CD14-positive monocyte (primary cell): ENCODE measurements at regions not wholly inside any gene's neighbourhood (a gene's known extent, or its start where the extent isn't known, plus 50 kb on each side); places are given as distances from the start of the nearest gene placed in this dataset.

Source experiments
- DNase-seq, 3 donors: peaks; one replicate each; pipeline ENCODE4 v3.0.0-alpha.2; 2011 to 2022
- H2AFZ ChIP-seq: 2 replicates; pipeline ENCODE4 v1.6.0; 2012; ENCODE audit warnings: mild to moderate bottlenecking, low read depth, low read length, inconsistent platforms; ENCODE audit not compliant: insufficient read depth, poor library complexity, severe bottlenecking
- H3K27ac ChIP-seq, 2 donors: 1 replicate in 1 of 2; 2 replicates in 1 of 2; pipeline ENCODE4 v1.5.1; 2012 to 2013; ENCODE audit warnings: low read length in 2 of 2, control low read depth in 1 of 2, inconsistent platforms in 1 of 2, low read depth in 1 of 2, mild to moderate bottlenecking in 1 of 2
- H3K27me3 ChIP-seq, 2 donors: one replicate each; pipeline versions ENCODE4 v1.6.0 to v1.6.1; 2011 to 2013; ENCODE audit warnings: low read length in 2 of 2; ENCODE audit not compliant: control insufficient read depth in 2 of 2, insufficient read depth in 2 of 2
- H3K36me3 ChIP-seq, 2 donors: replicated peaks in 1 of 2; 1 replicate in 1 of 2; 2 replicates in 1 of 2; pipeline versions ENCODE4 v1.5.1 to v1.6.1; 2012 to 2013; ENCODE audit warnings: low read length in 2 of 2, control low read depth in 1 of 2, inconsistent platforms in 1 of 2, mild to moderate bottlenecking in 1 of 2; ENCODE audit not compliant: insufficient read depth in 2 of 2, control insufficient read depth in 1 of 2
- H3K4me1 ChIP-seq, 2 donors: 1 replicate in 1 of 2; 2 replicates in 1 of 2; pipeline versions ENCODE4 v1.5.1 to v1.6.1; 2012 to 2013; ENCODE audit warnings: low read length in 2 of 2, control low read depth in 1 of 2, inconsistent platforms in 1 of 2, mild to moderate bottlenecking in 1 of 2, moderate library complexity in 1 of 2; ENCODE audit not compliant: insufficient read depth in 2 of 2, control insufficient read depth in 1 of 2
- H3K4me2 ChIP-seq: replicated peaks from 2 replicates; pipeline ENCODE3; 2012; ENCODE audit warnings: low read length, moderate library complexity, mild to moderate bottlenecking; ENCODE audit not compliant: poor library complexity, severe bottlenecking; ENCODE audit errors: extremely low read depth
- H3K4me3 ChIP-seq, 3 experiments: fragments of 200-600 bp in 1 of 3; sonication (generic) in 1 of 3; replicated peaks in 1 of 3; 1 replicate in 2 of 3; 2 replicates in 1 of 3; pipeline ENCODE4 v1.5.1; 2011 to 2013; ENCODE audit warnings: low read length in 3 of 3, mild to moderate bottlenecking in 3 of 3, control low read depth in 2 of 3, low read depth in 2 of 3, inconsistent platforms in 1 of 3, moderate library complexity in 1 of 3
- H3K79me2 ChIP-seq: 2 replicates; pipeline ENCODE4 v1.6.0; 2012; ENCODE audit warnings: mild to moderate bottlenecking, control low read depth, inconsistent platforms, low read length, moderate library complexity; ENCODE audit not compliant: insufficient read depth
- H3K9ac ChIP-seq: 2 replicates; pipeline ENCODE4 v1.6.0; 2017; ENCODE audit warnings: low read length, mild to moderate bottlenecking; ENCODE audit not compliant: insufficient read depth, poor library complexity, severe bottlenecking
- H3K9me3 ChIP-seq, 2 donors: replicated peaks in 1 of 2; 1 replicate in 1 of 2; 2 replicates in 1 of 2; pipeline versions ENCODE4 v1.5.1 to v1.6.1; 2012 to 2013; ENCODE audit warnings: low read length in 2 of 2, control low read depth in 1 of 2; ENCODE audit not compliant: control insufficient read depth in 1 of 2, insufficient read depth in 1 of 2
- H4K20me1 ChIP-seq: 2 replicates; pipeline ENCODE4 v1.6.0; 2012; ENCODE audit warnings: mild to moderate bottlenecking, low read length, control low read depth, moderate library complexity; ENCODE audit not compliant: insufficient read depth
- H3K27ac Mint-ChIP-seq, 7 donors: one replicate each; pipeline ENCODE4 v1.8.0; 2020; ENCODE audit warnings: mild to moderate bottlenecking in 7 of 7, mixed read lengths in 7 of 7, moderate library complexity in 6 of 7, inconsistent platforms in 2 of 7
- H3K27me3 Mint-ChIP-seq, 3 donors: one replicate each; pipeline ENCODE4 v1.8.0; 2021 to 2022; ENCODE audit warnings: low read depth in 3 of 3, mild to moderate bottlenecking in 3 of 3, mixed read lengths in 3 of 3, moderate library complexity in 3 of 3, inconsistent platforms in 1 of 3
- H3K36me3 Mint-ChIP-seq, 2 donors: one replicate each; pipeline ENCODE4 v1.8.0; 2020; ENCODE audit warnings: mixed read lengths in 2 of 2, inconsistent platforms in 1 of 2, mild to moderate bottlenecking in 1 of 2
- H3K4me1 Mint-ChIP-seq: one replicate; pipeline ENCODE4 v1.8.0; 2020; ENCODE audit warnings: mild to moderate bottlenecking, mixed read lengths
- H3K4me3 Mint-ChIP-seq, 2 donors: one replicate each; pipeline ENCODE4 v1.8.0; 2020; ENCODE audit warnings: mild to moderate bottlenecking in 2 of 2, mixed read lengths in 2 of 2, moderate library complexity in 1 of 2
- H3K9me3 Mint-ChIP-seq, 7 donors: one replicate each; pipeline ENCODE4 v1.8.0; 2020 to 2022; ENCODE audit warnings: mixed read lengths in 7 of 7, mild to moderate bottlenecking in 6 of 7, moderate library complexity in 6 of 7, inconsistent platforms in 2 of 7
- WGBS: methylation state at CpG from one replicate; pipeline ENCODE4 v1.1.5; 2013; ENCODE audit warnings: missing lambda C conversion rate; ENCODE audit not compliant: insufficient coverage; 5-methylcytosine and 5-hydroxymethylcytosine counted together
- intact Hi-C, 2 donors: fragments of 100-400 bp; cut with micrococcal nuclease; formaldehyde crosslinking; loops; one replicate each; pipeline versions ENCODE4 v1.15.0 to v1.15.1; 2023
- TF ChIP-seq, protein P1 (sequence below): fragments of 200-600 bp; IDR thresholded peaks from one replicate; pipeline ENCODE4 v1.8.0; 2022; ENCODE audit warnings: antibody characterized with exemption, mild to moderate bottlenecking

DNA sequence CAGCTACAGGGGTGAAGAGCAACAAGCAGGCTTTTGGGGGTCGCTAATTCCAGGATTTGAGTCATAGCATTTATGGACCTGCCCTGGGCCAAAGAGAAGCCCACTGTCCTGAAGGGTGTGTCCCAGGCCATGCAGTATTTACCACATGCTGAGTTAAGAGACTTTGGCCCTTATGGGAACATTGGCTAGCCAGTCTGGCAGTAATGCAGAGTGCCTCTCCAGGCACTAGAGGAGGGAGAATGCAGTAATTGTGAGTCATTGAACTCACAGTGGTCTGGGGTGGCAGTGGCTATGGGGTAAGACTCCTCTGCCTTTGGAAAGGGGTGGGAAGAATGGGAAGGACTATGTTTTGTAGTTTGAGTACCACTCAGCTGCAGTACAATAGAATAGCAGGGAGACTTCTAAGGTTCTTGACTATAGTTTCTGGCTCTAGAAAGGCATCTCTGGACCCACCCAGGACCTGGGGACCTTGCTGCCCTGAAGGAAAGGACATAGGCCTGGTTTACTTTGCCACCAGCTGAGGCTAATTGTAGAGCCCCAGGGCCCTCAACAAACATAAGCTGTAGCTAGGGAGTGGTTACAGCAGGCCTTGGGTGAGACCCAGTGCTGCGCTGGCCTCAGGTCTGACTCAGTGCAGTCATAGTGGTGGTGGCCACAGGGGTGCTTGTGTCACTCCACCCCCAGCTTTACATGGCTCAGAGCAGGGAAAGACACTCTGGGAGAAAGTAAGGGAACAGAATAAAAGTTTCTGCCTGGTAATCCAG, 520.9 kb downstream of the HTR1B start:
- Mint-ChIP-seq H3K36me3 (no peaks in the 10 kb centered on the region), H3K9me3 (peaks cover 2 to 14% (median 8%) of the 10 kb centered on the region in 7 donors), H3K4me1 (no peaks in the 10 kb centered on the region), H3K27me3 (no peaks in the 10 kb centered on the region), H3K27ac (no peak overlapping the region), H3K4me3 (no peak overlapping the region)
- H3K4me3 ChIP-seq = no peak overlapping the region
- no peak overlapping the region for H3K9ac ChIP-seq
- H3K79me2 ChIP-seq = no peaks in the 10 kb centered on the region
- 92% methylated on average over 1 of the region's 2 CpGs for WGBS
- TF ChIP-seq, protein P1, sequence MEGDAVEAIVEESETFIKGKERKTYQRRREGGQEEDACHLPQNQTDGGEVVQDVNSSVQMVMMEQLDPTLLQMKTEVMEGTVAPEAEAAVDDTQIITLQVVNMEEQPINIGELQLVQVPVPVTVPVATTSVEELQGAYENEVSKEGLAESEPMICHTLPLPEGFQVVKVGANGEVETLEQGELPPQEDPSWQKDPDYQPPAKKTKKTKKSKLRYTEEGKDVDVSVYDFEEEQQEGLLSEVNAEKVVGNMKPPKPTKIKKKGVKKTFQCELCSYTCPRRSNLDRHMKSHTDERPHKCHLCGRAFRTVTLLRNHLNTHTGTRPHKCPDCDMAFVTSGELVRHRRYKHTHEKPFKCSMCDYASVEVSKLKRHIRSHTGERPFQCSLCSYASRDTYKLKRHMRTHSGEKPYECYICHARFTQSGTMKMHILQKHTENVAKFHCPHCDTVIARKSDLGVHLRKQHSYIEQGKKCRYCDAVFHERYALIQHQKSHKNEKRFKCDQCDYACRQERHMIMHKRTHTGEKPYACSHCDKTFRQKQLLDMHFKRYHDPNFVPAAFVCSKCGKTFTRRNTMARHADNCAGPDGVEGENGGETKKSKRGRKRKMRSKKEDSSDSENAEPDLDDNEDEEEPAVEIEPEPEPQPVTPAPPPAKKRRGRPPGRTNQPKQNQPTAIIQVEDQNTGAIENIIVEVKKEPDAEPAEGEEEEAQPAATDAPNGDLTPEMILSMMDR = no peak
- no peak overlapping the region for H3K4me2 ChIP-seq
- intact Hi-C loops = no loop called here
- no peaks in the 10 kb centered on the region for H3K4me1 ChIP-seq
- no peak overlapping the region for H3K27ac ChIP-seq
- no peaks in the 10 kb centered on the region for H4K20me1 ChIP-seq
- H3K9me3 ChIP-seq = peaks cover 12 to 21% of the 10 kb centered on the region in 2 donors
- H3K27me3 ChIP-seq = no peaks in the 10 kb centered on the region
- DNase-seq = no peak
- H3K36me3 ChIP-seq = no peaks in the 10 kb centered on the region
- no peak overlapping the region for H2AFZ ChIP-seq

DNA sequence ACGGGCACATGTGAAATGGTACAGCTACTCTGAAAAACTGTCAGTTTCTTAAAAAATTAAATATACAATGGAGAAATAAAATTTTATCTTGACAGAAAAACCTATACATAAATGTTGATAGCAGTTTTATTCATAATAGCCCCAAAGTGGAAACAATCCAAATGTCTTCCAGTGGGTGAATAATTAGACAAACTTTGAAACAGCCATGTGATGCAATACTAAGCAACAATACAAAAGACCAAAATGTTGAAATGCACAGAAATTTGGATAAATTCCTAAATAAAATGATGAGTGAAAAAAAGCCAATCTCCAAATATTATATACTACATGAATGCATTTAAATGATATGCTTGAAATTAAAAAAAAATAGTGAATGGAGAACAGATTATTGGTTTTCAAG, 523.1 kb downstream of the HTR1B start:
- no CpG with 5 or more reads among the region's 1 CpG for WGBS
- H2AFZ ChIP-seq = no peak overlapping the region
- no peaks in the 10 kb centered on the region for H3K27me3 ChIP-seq
- TF ChIP-seq, protein P1 = no peak
- peaks cover 0 to 1% (median 0%) of the 10 kb centered on the region in 3 donors for H3K27me3 Mint-ChIP-seq
- H3K27ac ChIP-seq = no peak overlapping the region
- H3K4me1 Mint-ChIP-seq = no peaks in the 10 kb centered on the region
- H3K9me3 ChIP-seq = peaks cover 12 to 21% of the 10 kb centered on the region in 2 donors
- H3K4me3 Mint-ChIP-seq = no peak overlapping the region
- no peaks in the 10 kb centered on the region for H3K36me3 ChIP-seq
- no peaks in the 10 kb centered on the region for H3K4me1 ChIP-seq
- H3K79me2 ChIP-seq = no peaks in the 10 kb centered on the region
- DNase-seq = no peak
- peaks cover 2 to 15% (median 8%) of the 10 kb centered on the region in 7 donors for H3K9me3 Mint-ChIP-seq
- H3K4me2 ChIP-seq = no peak overlapping the region
- no peaks in the 10 kb centered on the region for H4K20me1 ChIP-seq
- no peak overlapping the region for H3K27ac Mint-ChIP-seq
- no peaks in the 10 kb centered on the region for H3K36me3 Mint-ChIP-seq
- no peak overlapping the region for H3K4me3 ChIP-seq
- intact Hi-C loops = no loop called here
- H3K9ac ChIP-seq = no peak overlapping the region
